Stomach (tissue), 4 donors: ENCODE measurements at regions not wholly inside any gene's neighbourhood (a gene's known extent, or its start where the extent isn't known, plus 50 kb on each side); places are given as distances from the start of the nearest gene placed in this dataset.

Experiments used
- EP300 ChIP-seq: sonication (generic); formaldehyde crosslinking; IDR thresholded peaks from one replicate; pipeline ENCODE4 v1.6.1; 2017; ENCODE audit warnings: antibody characterized with exemption
- POLR2A ChIP-seq, 4 donors: fragments of 450-650 bp; IDR thresholded peaks; one replicate each; pipeline ENCODE4 v1.6.1; 2016; ENCODE audit warnings: antibody characterized with exemption in 4 of 4, control low read depth in 2 of 4, mild to moderate bottlenecking in 1 of 4, moderate library complexity in 1 of 4
- POLR2AphosphoS5 ChIP-seq, 3 donors: sonication (generic); formaldehyde crosslinking; IDR thresholded peaks; one replicate each; pipeline ENCODE4 v1.6.1; 2016; ENCODE audit warnings: antibody characterized with exemption in 3 of 3
- TF ChIP-seq, protein P1 (sequence below), 7 experiments: fragments of 450-650 bp in 4 of 7; fragments of 200-600 bp in 3 of 7; sonication (generic) in 3 of 7; IDR thresholded peaks; one replicate each; pipeline ENCODE4 v1.5.1; 2016 to 2019; ENCODE audit warnings: antibody characterized with exemption in 7 of 7, control low read depth in 2 of 7, mild to moderate bottlenecking in 1 of 7

GRCh38 chr5:68757626-68758212 is 336.1 kb upstream of the SLC30A5 start:
- no peak for TF ChIP-seq POLR2AphosphoS5 (IDR thresholded peaks at IDR 0.05)
- TF ChIP-seq, protein P1, sequence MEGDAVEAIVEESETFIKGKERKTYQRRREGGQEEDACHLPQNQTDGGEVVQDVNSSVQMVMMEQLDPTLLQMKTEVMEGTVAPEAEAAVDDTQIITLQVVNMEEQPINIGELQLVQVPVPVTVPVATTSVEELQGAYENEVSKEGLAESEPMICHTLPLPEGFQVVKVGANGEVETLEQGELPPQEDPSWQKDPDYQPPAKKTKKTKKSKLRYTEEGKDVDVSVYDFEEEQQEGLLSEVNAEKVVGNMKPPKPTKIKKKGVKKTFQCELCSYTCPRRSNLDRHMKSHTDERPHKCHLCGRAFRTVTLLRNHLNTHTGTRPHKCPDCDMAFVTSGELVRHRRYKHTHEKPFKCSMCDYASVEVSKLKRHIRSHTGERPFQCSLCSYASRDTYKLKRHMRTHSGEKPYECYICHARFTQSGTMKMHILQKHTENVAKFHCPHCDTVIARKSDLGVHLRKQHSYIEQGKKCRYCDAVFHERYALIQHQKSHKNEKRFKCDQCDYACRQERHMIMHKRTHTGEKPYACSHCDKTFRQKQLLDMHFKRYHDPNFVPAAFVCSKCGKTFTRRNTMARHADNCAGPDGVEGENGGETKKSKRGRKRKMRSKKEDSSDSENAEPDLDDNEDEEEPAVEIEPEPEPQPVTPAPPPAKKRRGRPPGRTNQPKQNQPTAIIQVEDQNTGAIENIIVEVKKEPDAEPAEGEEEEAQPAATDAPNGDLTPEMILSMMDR (IDR thresholded peaks at IDR 0.05): no peak
- no peak for TF ChIP-seq EP300
- no peak for TF ChIP-seq POLR2A (IDR thresholded peaks at IDR 0.05)
